NT2/D1 (cell line): ENCODE measurements at regions not wholly inside any gene's neighbourhood (a gene's known extent, or its start where the extent isn't known, plus 50 kb on each side); places are given as distances from the start of the nearest gene placed in this dataset.

ENCODE experiments used
- DNase-seq: peaks from one replicate; pipeline ENCODE4 v3.0.0-alpha.2; 2011; ENCODE audit warnings: low read depth, low spot score
- H3K27me3 ChIP-seq: 2 replicates; pipeline ENCODE4 v1.6.0; 2011; ENCODE audit warnings: mild to moderate bottlenecking; ENCODE audit not compliant: insufficient read length, insufficient read depth
- H3K36me3 ChIP-seq: 2 replicates; pipeline ENCODE4 v1.6.1; 2011; ENCODE audit warnings: mild to moderate bottlenecking, low read length, mixed read lengths; ENCODE audit not compliant: insufficient read depth, insufficient read length
- H3K4me1 ChIP-seq: 2 replicates; pipeline ENCODE4 v1.5.1; 2011; ENCODE audit not compliant: insufficient read depth, insufficient read length
- H3K4me3 ChIP-seq: 2 replicates; pipeline ENCODE4 v1.5.1; 2011; ENCODE audit warnings: low read depth; ENCODE audit not compliant: insufficient read length
- H3K9ac ChIP-seq: 2 replicates; pipeline ENCODE4 v1.6.0; 2011; ENCODE audit warnings: low read depth; ENCODE audit not compliant: insufficient read length
- H3K9me3 ChIP-seq: 2 replicates; pipeline ENCODE4 v1.5.1; 2011; ENCODE audit warnings: mild to moderate bottlenecking, low read length; ENCODE audit not compliant: insufficient read depth
- SUZ12 ChIP-seq: IDR thresholded peaks from 2 replicates; pipeline ENCODE4 v1.6.1; 2011; ENCODE audit not compliant: insufficient read length, insufficient read depth; ENCODE audit errors: extremely low read depth
- YY1 ChIP-seq: IDR thresholded peaks from 2 replicates; pipeline ENCODE4 v1.6.1; 2011; ENCODE audit not compliant: insufficient read length, insufficient read depth
- ZNF274 ChIP-seq: IDR thresholded peaks from 2 replicates; pipeline ENCODE4 v1.6.1; 2011; ENCODE audit warnings: mild to moderate bottlenecking, low read depth, low read length

- H3K27me3 ChIP-seq = no peaks in the 10 kb centered on the region
- no peak for TF ChIP-seq ZNF274
- TF ChIP-seq SUZ12 = no peak
- TF ChIP-seq YY1 = no peak
- H3K36me3 ChIP-seq = no peaks in the 10 kb centered on the region
- no peak overlapping the region for H3K9ac ChIP-seq
- H3K9me3 ChIP-seq = no peaks in the 10 kb centered on the region
- no peaks in the 10 kb centered on the region for H3K4me1 ChIP-seq
- no peak overlapping the region for H3K4me3 ChIP-seq
- DNase-seq = no peak
These were observed 1027.7 kb upstream of the ZEB2 start for GRCh38 chr2:145547620-145548019.

GRCh38 chr2:145546091-145546490 is 1026.2 kb upstream of the ZEB2 start:
- Histone ChIP-seq H3K9me3 (no peaks in the 10 kb centered on the region), H3K36me3 (no peaks in the 10 kb centered on the region), H3K4me1 (no peaks in the 10 kb centered on the region), H3K27me3 (no peaks in the 10 kb centered on the region), H3K9ac (no peak overlapping the region), H3K4me3 (no peak overlapping the region)
- TF ChIP-seq YY1 = no peak
- TF ChIP-seq SUZ12 = no peak
- no peak for TF ChIP-seq ZNF274
- no peak for DNase-seq

DNA sequence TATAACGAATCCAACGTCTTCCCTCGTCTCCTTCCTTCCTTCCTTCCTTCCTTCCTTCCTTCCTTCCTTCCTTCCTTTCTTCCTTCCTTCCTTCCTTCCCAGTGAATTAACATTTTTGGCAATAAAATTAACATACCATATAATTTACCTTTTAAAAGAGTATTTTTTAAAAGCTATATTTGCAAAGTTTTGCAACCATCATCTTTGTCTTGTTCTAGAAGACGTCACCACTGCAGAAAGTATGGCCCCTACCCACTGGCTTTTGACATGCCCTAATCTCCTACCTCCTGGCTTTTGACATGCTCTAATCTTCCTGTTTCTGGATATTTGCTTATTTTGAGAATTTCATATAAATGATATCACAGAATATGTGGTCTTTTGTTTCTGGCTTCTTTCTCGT is 1023.9 kb upstream of the ZEB2 start:
- H3K4me3 ChIP-seq = no peak overlapping the region
- H3K27me3 ChIP-seq = no peaks in the 10 kb centered on the region
- H3K9ac ChIP-seq = no peak overlapping the region
- H3K9me3 ChIP-seq = no peaks in the 10 kb centered on the region
- no peak for DNase-seq
- no peaks in the 10 kb centered on the region for H3K4me1 ChIP-seq
- H3K36me3 ChIP-seq = no peaks in the 10 kb centered on the region
- TF ChIP-seq SUZ12 = no peak
- TF ChIP-seq ZNF274 = no peak
- TF ChIP-seq YY1 = no peak

GRCh38 chr2:145543155-145543554 is 1023.2 kb upstream of the ZEB2 start:
- no peak overlapping the region for H3K9ac ChIP-seq
- H3K36me3 ChIP-seq = no peaks in the 10 kb centered on the region
- no peaks in the 10 kb centered on the region for H3K27me3 ChIP-seq
- TF ChIP-seq SUZ12 (no peak), YY1 (no peak), ZNF274 (no peak)
- no peak for DNase-seq
- no peaks in the 10 kb centered on the region for H3K9me3 ChIP-seq
- H3K4me3 ChIP-seq = no peak overlapping the region
- H3K4me1 ChIP-seq = no peaks in the 10 kb centered on the region

DNA sequence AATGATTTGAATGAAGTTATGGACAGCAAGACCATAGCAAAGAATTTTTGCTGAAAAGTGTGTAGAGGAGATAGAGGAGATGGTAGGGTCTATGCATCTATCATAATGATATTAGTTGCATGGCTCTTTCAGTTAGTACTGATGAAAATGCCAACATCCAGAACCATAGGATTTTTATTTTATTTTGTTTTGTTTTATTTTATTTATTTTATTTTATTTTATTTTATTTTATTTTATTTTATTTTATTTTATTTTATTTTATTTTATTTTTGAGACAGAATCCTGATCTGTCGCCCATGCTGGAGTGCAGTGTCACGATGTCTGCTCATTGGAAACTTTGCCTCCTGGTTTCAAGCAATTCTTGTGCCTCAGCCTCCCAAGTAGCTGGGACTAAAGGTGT is 1021.1 kb upstream of the ZEB2 start:
- no peak for DNase-seq
- TF ChIP-seq YY1 (no peak), SUZ12 (no peak), ZNF274 (no peak)

GRCh38 chr2:145538661-145539350 is 1018.9 kb upstream of the ZEB2 start:
- Histone ChIP-seq H3K4me1 (no peaks in the 10 kb centered on the region), H3K9ac (no peak overlapping the region), H3K9me3 (no peaks in the 10 kb centered on the region), H3K4me3 (no peak overlapping the region), H3K36me3 (no peaks in the 10 kb centered on the region), H3K27me3 (no peaks in the 10 kb centered on the region)
- no peak for DNase-seq
- TF ChIP-seq ZNF274 = no peak
- no peak for TF ChIP-seq YY1
- no peak for TF ChIP-seq SUZ12

More for the DNA sequence above, 1021.1 kb upstream of the ZEB2 start:
- H3K36me3 ChIP-seq = no peaks in the 10 kb centered on the region
- no peaks in the 10 kb centered on the region for H3K27me3 ChIP-seq
- no peak overlapping the region for H3K9ac ChIP-seq
- no peaks in the 10 kb centered on the region for H3K4me1 ChIP-seq
- H3K9me3 ChIP-seq = no peaks in the 10 kb centered on the region
- no peak overlapping the region for H3K4me3 ChIP-seq

- Histone ChIP-seq H3K9me3 (no peaks in the 10 kb centered on the region), H3K4me1 (no peaks in the 10 kb centered on the region), H3K36me3 (no peaks in the 10 kb centered on the region), H3K4me3 (no peak overlapping the region), H3K27me3 (no peaks in the 10 kb centered on the region), H3K9ac (no peak overlapping the region)
- TF ChIP-seq YY1 = no peak
- no peak for DNase-seq
These were observed 1010.7 kb upstream of the ZEB2 start for GRCh38 chr2:145530653-145531052.

DNA sequence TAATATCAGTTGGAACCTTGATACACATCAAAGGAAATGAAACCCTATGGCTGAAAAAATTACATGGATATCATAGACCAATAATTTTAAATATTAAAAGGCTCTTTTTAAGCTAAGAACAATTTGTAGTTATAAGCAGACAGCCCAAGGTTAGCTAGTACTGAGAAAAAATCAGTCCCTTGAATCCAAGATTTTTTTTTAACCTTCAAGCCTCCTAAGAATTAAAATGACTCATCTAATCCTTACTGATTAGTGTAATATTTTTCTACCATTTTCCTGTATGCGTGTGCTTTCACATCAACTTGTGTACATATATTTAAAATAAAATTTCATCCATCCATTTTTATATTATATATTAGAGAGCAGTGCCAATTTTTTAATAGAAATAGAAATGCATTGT is 1004.9 kb upstream of the ZEB2 start:
- Histone ChIP-seq H3K4me1 (no peaks in the 10 kb centered on the region), H3K9ac (no peak overlapping the region), H3K36me3 (no peaks in the 10 kb centered on the region), H3K4me3 (no peak overlapping the region), H3K9me3 (no peaks in the 10 kb centered on the region), H3K27me3 (no peaks in the 10 kb centered on the region)
- TF ChIP-seq YY1 = no peak
- TF ChIP-seq SUZ12 = no peak
- TF ChIP-seq ZNF274 = no peak
- no peak for DNase-seq
